Prostate gland (tissue), 2 donors: ENCODE measurements at regions not wholly inside any gene's neighbourhood (a gene's known extent, or its start where the extent isn't known, plus 50 kb on each side); places are given as distances from the start of the nearest gene placed in this dataset.

ENCODE experiments used
- DNase-seq: peaks from one replicate; pipeline ENCODE4 v3.0.0-alpha.2; 2019; ENCODE audit warnings: low spot score
- H3K27ac ChIP-seq, 2 donors: fragments of 200-600 bp; sonication (generic); 2 replicates each; pipeline ENCODE4 v1.5.1; 2017 to 2019
- H3K27me3 ChIP-seq: fragments of 200-600 bp; sonication (generic); replicated peaks from 2 replicates; pipeline ENCODE4 v1.5.1; 2019; ENCODE audit not compliant: insufficient read depth
- H3K36me3 ChIP-seq, 2 donors: fragments of 200-600 bp; sonication (generic); 1 replicate in 1 of 2; 2 replicates in 1 of 2; pipeline versions ENCODE4 v1.5.1 to v1.8.1; 2017 to 2019
- H3K4me1 ChIP-seq: fragments of 200-600 bp; sonication (generic); replicated peaks from 2 replicates; pipeline ENCODE4 v1.5.1; 2019
- H3K4me3 ChIP-seq, 2 donors: fragments of 200-600 bp; sonication (generic); 2 replicates each; pipeline ENCODE4 v1.5.1; 2017 to 2019
- H3K9me3 ChIP-seq: fragments of 200-600 bp; sonication (generic); 2 replicates; pipeline ENCODE4 v1.5.1; 2017
- CTCF ChIP-seq, 4 experiments: fragments of 200-600 bp in 2 of 4; fragments of 450-650 bp in 2 of 4; sonication (generic) in 2 of 4; IDR thresholded peaks; 1 replicate in 3 of 4; 2 replicates in 1 of 4; pipeline ENCODE4 v1.5.1; 2016 to 2019; ENCODE audit warnings: antibody characterized with exemption in 4 of 4, mild to moderate bottlenecking in 2 of 4, moderate library complexity in 2 of 4
- POLR2A ChIP-seq: fragments of 450-650 bp; IDR thresholded peaks from one replicate; pipeline ENCODE4 v1.6.1; 2016; ENCODE audit warnings: antibody characterized with exemption, mild to moderate bottlenecking
- POLR2AphosphoS5 ChIP-seq: sonication (generic); formaldehyde crosslinking; IDR thresholded peaks from one replicate; pipeline ENCODE4 v1.6.1; 2017; ENCODE audit warnings: antibody characterized with exemption
- WGBS: methylation state at CpG from one replicate; pipeline ENCODE4 v1.1.5; 2018; 5-methylcytosine and 5-hydroxymethylcytosine counted together
- intact Hi-C: fragments of 100-400 bp; cut with DNase I; formaldehyde crosslinking; loops from one replicate; pipeline ENCODE4 v1.14.2; 2022

GRCh38 chr4:171646984-171647383 lies 166.2 kb upstream of the GALNTL6 start:
- TF ChIP-seq CTCF (IDR thresholded peaks at IDR 0.05): no peak
- TF ChIP-seq POLR2A: no peak
- no peak for TF ChIP-seq POLR2AphosphoS5
- H3K36me3 ChIP-seq: no peaks in the 10 kb centered on the region
- no peak for DNase-seq
- H3K4me1 ChIP-seq: no peaks in the 10 kb centered on the region
- 56% methylated on average over 6 of the region's 6 CpGs for WGBS
- intact Hi-C loops: no loop called here
- no peaks in the 10 kb centered on the region for H3K27me3 ChIP-seq
- H3K9me3 ChIP-seq: no peaks in the 10 kb centered on the region
- H3K4me3 ChIP-seq: no peak overlapping the region
- no peak overlapping the region for H3K27ac ChIP-seq

- H3K4me3 ChIP-seq: no peak overlapping the region
- 79% methylated on average over 7 of the region's 7 CpGs for WGBS
- H3K27ac ChIP-seq: no peak overlapping the region
- no peak for DNase-seq
- H3K36me3 ChIP-seq: no peaks in the 10 kb centered on the region
- H3K27me3 ChIP-seq: no peaks in the 10 kb centered on the region
- intact Hi-C loops: no loop called here
- H3K4me1 ChIP-seq: no peaks in the 10 kb centered on the region
- no peaks in the 10 kb centered on the region for H3K9me3 ChIP-seq
- TF ChIP-seq POLR2A: no peak
- TF ChIP-seq POLR2AphosphoS5: no peak
- TF ChIP-seq CTCF (IDR thresholded peaks at IDR 0.05): no peak
Measured at GRCh38 chr4:171644430-171645057, 168.7 kb upstream of the GALNTL6 start.

DNA sequence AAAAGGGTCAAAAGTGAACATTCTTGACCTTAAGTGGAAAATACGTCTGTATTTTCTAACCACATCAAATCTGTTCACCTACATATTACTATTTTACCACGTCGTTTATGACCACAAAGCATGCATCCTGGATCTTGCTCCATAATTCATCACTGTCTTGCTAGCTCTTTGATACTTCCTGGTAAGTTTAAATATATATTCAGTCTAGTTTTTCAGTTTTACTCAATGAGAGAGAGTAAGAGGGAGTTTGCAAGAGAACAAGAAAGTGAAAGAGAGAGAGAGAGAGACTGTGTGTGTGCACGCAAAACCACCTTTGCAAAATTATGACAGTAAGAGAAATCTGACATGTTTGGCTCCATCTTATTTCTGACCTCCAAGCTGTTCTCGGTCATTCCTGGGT lies 173.7 kb upstream of the GALNTL6 start:
- TF ChIP-seq CTCF (IDR thresholded peaks at IDR 0.05): no peak
- no peak for TF ChIP-seq POLR2AphosphoS5
- no peak for TF ChIP-seq POLR2A

DNA sequence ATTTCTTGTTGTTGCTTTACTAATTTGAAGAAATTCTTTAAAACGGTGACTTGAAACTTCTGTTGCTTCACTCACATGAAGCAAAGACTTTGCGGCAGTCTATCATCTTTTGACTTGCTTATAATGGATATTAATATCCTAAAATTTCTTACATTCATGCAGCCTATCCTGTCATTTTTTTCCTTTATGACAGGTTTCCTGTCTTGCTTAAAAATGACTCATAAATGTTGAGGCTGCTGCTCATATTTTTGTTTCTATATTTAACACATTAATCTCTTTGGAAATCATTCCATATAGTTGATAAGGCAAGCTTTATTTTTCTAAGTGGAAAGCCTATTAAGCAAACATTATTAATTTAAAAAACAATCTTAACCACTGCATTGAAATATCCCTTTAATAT lies 176.6 kb upstream of the GALNTL6 start:
- no peak overlapping the region for H3K27ac ChIP-seq
- H3K9me3 ChIP-seq: no peaks in the 10 kb centered on the region
- no peak overlapping the region for H3K4me3 ChIP-seq
- H3K4me1 ChIP-seq: no peaks in the 10 kb centered on the region
- no peaks in the 10 kb centered on the region for H3K27me3 ChIP-seq
- TF ChIP-seq CTCF (IDR thresholded peaks at IDR 0.05) (no peak), POLR2A (no peak), POLR2AphosphoS5 (no peak)
- no peaks in the 10 kb centered on the region for H3K36me3 ChIP-seq
- WGBS: 92% methylated on average over 2 of the region's 2 CpGs
- DNase-seq: no peak
- intact Hi-C loops: no loop called here

More for the DNA sequence above, 173.7 kb upstream of the GALNTL6 start:
- no peak overlapping the region for H3K27ac ChIP-seq
- no peak overlapping the region for H3K4me3 ChIP-seq
- no peaks in the 10 kb centered on the region for H3K4me1 ChIP-seq
- no peaks in the 10 kb centered on the region for H3K27me3 ChIP-seq
- 56% methylated on average over 5 of the region's 5 CpGs for WGBS
- no peaks in the 10 kb centered on the region for H3K36me3 ChIP-seq
- intact Hi-C loops: no loop called here
- no peak for DNase-seq
- no peaks in the 10 kb centered on the region for H3K9me3 ChIP-seq

GRCh38 chr4:171629737-171630136 lies 183.5 kb upstream of the GALNTL6 start:
- TF ChIP-seq POLR2AphosphoS5: no peak
- no peak for TF ChIP-seq POLR2A
- no peak for TF ChIP-seq CTCF (IDR thresholded peaks at IDR 0.05)
- no peaks in the 10 kb centered on the region for H3K9me3 ChIP-seq

More at GRCh38 chr4:171629737-171630136, 183.5 kb upstream of the GALNTL6 start:
- no peaks in the 10 kb centered on the region for H3K4me1 ChIP-seq
- no peaks in the 10 kb centered on the region for H3K36me3 ChIP-seq
- intact Hi-C loops: no loop called here
- 93% methylated on average over 18 of the region's 18 CpGs for WGBS
- DNase-seq: no peak
- no peak overlapping the region for H3K4me3 ChIP-seq
- no peaks in the 10 kb centered on the region for H3K27me3 ChIP-seq
- H3K27ac ChIP-seq: no peak overlapping the region
